Fibroblast of villous mesenchyme (primary cell): ENCODE measurements at regions not wholly inside any gene's neighbourhood (a gene's known extent, or its start where the extent isn't known, plus 50 kb on each side); places are given as distances from the start of the nearest gene placed in this dataset.

Experiments
- DNase-seq: peaks from one replicate; pipeline ENCODE4 v3.0.0-alpha.2; 2010; ENCODE audit warnings: low read depth
- H3K4me3 ChIP-seq: 2 replicates; pipeline ENCODE4 v1.5.1; 2011; ENCODE audit warnings: low read depth, mild to moderate bottlenecking, low read length
- TF ChIP-seq, protein P1 (sequence below): IDR thresholded peaks from 2 replicates; pipeline ENCODE4 v1.5.1; 2012; ENCODE audit warnings: low read depth, mild to moderate bottlenecking, low read length; ENCODE audit not compliant: insufficient read depth

DNA sequence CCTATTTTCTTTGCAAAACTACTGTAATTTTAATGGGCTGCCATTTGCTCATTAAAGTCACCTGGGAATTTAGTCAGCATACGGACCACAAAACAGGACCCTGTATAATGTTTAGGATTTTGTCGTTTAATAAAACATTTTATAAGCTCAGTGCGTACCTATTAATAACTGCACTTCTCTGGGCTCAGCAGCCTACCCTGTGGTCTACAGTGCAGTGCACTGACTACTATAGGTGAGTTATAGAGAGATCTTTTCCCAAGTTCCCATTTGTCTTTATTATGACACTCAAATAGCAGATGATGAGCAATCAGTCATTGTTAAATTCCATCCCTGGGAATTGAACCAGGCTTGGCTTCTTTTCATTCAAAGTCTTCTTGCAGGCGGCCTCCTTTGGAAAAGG, 433.4 kb upstream of the NFE2L3 start:
- H3K4me3 ChIP-seq: no peak overlapping the region
- no peak for DNase-seq
- TF ChIP-seq, protein P1, sequence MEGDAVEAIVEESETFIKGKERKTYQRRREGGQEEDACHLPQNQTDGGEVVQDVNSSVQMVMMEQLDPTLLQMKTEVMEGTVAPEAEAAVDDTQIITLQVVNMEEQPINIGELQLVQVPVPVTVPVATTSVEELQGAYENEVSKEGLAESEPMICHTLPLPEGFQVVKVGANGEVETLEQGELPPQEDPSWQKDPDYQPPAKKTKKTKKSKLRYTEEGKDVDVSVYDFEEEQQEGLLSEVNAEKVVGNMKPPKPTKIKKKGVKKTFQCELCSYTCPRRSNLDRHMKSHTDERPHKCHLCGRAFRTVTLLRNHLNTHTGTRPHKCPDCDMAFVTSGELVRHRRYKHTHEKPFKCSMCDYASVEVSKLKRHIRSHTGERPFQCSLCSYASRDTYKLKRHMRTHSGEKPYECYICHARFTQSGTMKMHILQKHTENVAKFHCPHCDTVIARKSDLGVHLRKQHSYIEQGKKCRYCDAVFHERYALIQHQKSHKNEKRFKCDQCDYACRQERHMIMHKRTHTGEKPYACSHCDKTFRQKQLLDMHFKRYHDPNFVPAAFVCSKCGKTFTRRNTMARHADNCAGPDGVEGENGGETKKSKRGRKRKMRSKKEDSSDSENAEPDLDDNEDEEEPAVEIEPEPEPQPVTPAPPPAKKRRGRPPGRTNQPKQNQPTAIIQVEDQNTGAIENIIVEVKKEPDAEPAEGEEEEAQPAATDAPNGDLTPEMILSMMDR: no peak

DNA sequence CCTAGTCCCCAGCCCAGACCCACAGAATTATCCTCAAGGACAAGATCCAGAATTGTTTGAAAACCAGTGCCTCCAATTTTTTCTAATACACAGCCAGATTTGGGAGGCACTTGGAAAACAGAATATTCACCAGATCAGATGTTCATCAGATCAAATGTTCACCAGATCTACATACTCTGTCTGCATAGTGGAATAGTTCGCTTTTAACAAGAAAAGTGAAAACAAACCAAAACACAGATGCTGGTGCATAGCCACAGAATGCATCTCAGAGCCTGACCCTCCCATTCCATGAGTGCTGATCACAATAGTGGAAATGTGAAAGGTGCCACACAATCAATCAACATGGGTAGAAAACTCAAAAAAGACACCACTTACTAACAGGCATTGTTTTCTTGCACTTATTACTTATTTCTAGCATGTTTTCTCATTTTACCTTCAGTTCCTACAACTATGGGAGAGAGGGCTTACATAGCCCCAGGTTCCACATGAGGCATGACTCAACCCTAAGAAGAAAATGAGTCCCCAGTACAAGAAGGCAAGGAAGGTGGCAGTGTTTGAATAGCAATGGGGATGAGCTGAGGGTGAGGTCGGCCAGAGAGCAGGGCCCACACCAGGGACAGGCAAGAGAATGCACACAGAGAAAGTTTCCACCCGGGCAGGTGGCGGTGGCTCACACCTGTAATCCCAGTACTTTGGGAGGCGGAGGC, 432.7 kb upstream of the NFE2L3 start:
- TF ChIP-seq, protein P1: no peak
- DNase-seq: no peak
- H3K4me3 ChIP-seq: no peak overlapping the region

DNA sequence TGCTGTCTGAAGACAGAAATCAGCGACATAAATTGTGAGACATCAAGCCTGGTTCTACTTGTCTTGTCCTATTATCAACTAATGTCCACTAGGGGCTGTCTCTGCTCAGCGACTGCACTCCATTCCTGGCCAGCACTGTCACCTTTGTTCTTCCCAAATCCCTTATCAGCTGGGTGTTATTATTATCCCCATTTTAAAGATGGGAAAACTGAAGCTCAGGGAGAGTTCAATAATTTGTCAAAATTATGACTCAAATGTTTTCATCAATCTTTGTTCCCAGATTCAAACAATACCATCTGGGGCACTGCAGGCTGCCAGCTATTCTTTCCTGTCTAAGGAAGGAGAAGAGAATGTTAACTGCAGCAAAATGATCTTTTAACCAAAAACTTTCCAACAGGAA, 431.6 kb upstream of the NFE2L3 start:
- DNase-seq: no peak
- TF ChIP-seq, protein P1: peak; percentile 39
- no peak overlapping the region for H3K4me3 ChIP-seq

DNA sequence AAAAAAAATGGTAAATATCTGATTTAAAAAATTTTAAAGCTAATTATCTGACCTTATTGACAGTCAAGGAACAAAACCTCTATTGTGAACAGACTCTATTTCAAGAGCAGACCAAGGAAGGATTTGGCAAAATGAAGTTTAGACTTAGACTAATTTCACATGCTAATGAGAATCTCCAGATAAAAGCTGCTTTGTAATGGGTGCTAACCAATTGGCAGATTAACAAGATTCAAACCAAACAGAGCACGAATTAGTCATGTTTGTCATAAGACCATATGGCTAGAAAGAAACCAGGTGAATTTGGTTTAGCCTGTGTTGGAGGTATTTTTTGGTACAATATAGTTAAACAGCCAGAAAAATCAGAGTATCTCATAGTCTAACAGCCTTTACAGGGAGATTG, 429.1 kb upstream of the NFE2L3 start:
- TF ChIP-seq, protein P1: no peak
- DNase-seq: no peak
- H3K4me3 ChIP-seq: no peak overlapping the region

DNA sequence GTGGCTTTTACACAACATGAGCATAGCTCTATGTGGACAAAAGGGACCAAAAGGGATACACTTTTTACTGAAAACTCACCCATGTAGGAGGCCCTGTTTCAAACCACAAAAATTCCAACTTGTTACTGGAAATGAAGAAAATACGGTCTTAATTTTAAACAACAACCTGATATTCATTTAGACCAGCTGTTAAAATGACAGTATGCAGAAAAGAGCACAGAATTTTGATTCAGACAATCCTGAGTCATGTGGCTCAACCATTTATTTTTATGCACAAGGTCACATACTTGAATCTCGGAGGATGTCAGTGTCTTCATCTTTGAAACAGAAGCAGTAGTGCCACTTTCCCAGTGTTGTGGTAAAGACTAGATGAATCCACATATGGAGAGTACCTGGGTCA, 426.5 kb upstream of the NFE2L3 start:
- peak; percentile 43 for DNase-seq
- TF ChIP-seq, protein P1: no peak
- H3K4me3 ChIP-seq: no peak overlapping the region

DNA sequence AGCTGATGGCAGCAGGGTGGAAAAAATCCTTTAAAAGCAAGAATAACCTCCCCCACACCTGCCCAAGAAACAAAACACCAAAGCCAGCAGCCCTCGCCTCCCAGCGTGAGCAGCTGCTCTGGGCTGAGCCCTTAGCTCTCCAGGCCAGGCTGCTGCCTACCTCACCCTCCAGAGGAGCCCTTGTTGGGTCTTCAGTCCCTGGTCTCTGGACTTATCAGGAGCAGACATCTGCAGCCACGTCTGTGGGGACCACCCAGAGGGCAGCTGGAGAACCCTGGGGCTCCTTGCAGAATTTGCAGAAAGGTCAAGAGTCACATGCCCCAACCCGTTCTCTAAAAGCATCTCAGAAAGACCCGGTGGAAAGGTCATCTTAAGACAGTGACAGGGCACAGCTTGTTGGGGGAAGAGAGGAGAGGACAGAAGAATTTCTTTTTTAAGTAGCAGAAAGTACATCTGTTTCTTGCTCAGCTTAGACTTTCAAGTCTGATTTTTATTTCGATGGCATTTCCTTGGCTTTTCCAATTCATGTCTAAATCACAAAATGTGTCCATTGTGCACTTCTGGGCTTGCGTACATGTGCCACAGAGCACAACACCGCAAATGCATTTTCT, 425.7 kb upstream of the NFE2L3 start:
- no peak for DNase-seq
- TF ChIP-seq, protein P1: no peak
- H3K4me3 ChIP-seq: no peak overlapping the region
